ENCODE measurements at regions not wholly inside any gene's neighbourhood (a gene's known extent, or its start where the extent isn't known, plus 50 kb on each side); places are given as distances from the start of the nearest gene placed in this dataset.

DNA sequence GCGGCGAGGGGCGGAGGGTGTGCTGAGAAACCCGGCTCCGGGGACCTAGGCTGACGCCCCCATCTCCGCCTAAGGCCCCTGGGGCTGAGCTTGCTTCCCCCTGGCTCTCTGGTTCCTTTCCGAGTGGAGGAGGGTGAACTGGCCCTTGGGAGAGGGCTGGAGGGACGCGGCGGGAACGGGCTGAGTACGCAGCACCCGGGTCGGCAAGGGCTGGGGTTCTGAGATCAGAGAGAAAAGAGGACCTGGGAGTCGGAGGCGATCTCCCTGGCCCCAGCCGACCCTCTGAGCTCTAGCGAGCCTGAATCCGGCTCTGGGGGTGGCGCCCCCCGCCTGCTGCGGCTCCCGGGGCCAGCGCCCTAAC is 270.8 kb downstream of the FOXD2 start:
- Histone ChIP-seq H3K9ac (ENCODE audit: extremely low read depth, insufficient read length, low read length) (no peak overlapping the region), H3K9me3 (ENCODE audit: control insufficient read depth, low read depth, low read length) (no peaks in the 10 kb centered on the region), H3K23me2 (ENCODE audit: insufficient read length, low read depth, low read length, poor library complexity, severe bottlenecking) (peaks cover 20% of the 10 kb centered on the region), H3K79me2 (ENCODE audit: insufficient read depth, low read length) (no peaks in the 10 kb centered on the region), H3K56ac (ENCODE audit: insufficient read length, low read depth, low read length) (no peak overlapping the region), H3K18ac (ENCODE audit: insufficient read length, low read depth, low read length) (no peak overlapping the region), H4K20me1 (ENCODE audit: control insufficient read depth, insufficient read depth, insufficient read length) (no peaks in the 10 kb centered on the region), H2BK15ac (ENCODE audit: low read depth, low read length) (no peak overlapping the region), H4K5ac (ENCODE audit: insufficient read length, low read depth, low read length) (no peak overlapping the region), H2BK20ac (ENCODE audit: low read depth, low read length, poor library complexity, severe bottlenecking) (no peak overlapping the region), H4K91ac (ENCODE audit: insufficient read length, low read depth, low read length) (no peak overlapping the region), H3K79me1 (ENCODE audit: insufficient read depth, low read depth, low read length, poor library complexity, severe bottlenecking) (no peaks in the 10 kb centered on the region), H3K14ac (ENCODE audit: insufficient read depth, low read length) (no peak overlapping the region), H3K27ac (ENCODE audit: insufficient read length, low read depth, low read length) (no peak overlapping the region), H3K23ac (ENCODE audit: insufficient read length, low read depth, low read length) (no peak overlapping the region), H3T11ph (ENCODE audit: low read length) (no peak overlapping the region), H3K27me3 (ENCODE audit: insufficient read depth, low read length) (peaks cover 59% of the 10 kb centered on the region), H3K4me2 (ENCODE audit: insufficient read depth, insufficient read length, low read length) (peak overlapping the region; percentile 18), H2BK5ac (ENCODE audit: insufficient read length, low read length) (no peak overlapping the region), H3K4ac (ENCODE audit: low read depth, low read length) (no peak overlapping the region), H2BK120ac (ENCODE audit: low read depth, low read length, poor library complexity, severe bottlenecking) (no peak overlapping the region), H3K4me1 (ENCODE audit: insufficient read depth, low read length) (no peaks in the 10 kb centered on the region), H2AK5ac (ENCODE audit: insufficient read length, low read length) (no peak overlapping the region), H2AFZ (ENCODE audit: low read length) (no peak overlapping the region), H2BK12ac (ENCODE audit: insufficient read length, low read depth, low read length) (no peak overlapping the region), H4K8ac (replicated peaks; ENCODE audit: insufficient read length, low read depth, low read length) (no peak overlapping the region)
- peaks cover 100% of the 10 kb centered on the region for H3K27me3 Mint-ChIP-seq (ENCODE audit: low read depth)
- peaks cover 15 to 29% of the 10 kb centered on the region in 2 experiments for H3K4me1 Mint-ChIP-seq
- TF ChIP-seq, protein P1, sequence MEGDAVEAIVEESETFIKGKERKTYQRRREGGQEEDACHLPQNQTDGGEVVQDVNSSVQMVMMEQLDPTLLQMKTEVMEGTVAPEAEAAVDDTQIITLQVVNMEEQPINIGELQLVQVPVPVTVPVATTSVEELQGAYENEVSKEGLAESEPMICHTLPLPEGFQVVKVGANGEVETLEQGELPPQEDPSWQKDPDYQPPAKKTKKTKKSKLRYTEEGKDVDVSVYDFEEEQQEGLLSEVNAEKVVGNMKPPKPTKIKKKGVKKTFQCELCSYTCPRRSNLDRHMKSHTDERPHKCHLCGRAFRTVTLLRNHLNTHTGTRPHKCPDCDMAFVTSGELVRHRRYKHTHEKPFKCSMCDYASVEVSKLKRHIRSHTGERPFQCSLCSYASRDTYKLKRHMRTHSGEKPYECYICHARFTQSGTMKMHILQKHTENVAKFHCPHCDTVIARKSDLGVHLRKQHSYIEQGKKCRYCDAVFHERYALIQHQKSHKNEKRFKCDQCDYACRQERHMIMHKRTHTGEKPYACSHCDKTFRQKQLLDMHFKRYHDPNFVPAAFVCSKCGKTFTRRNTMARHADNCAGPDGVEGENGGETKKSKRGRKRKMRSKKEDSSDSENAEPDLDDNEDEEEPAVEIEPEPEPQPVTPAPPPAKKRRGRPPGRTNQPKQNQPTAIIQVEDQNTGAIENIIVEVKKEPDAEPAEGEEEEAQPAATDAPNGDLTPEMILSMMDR (conservative IDR thresholded peaks at IDR 0.05) = no peak
- H3K4me3 Mint-ChIP-seq = peak overlapping the region; percentile 49 to 86
- no peaks in the 10 kb centered on the region; a peak in 1 of 7 replicates for H3K36me3 Mint-ChIP-seq (ENCODE audit: insufficient read depth in 1 of 3, low read depth in 3 of 3)
- no peak for DNase-seq
- H3K27ac Mint-ChIP-seq = no peak overlapping the region
- no CpG with 5 or more reads among the region's 25 CpGs for WGBS (ENCODE audit: extremely low coverage, insufficient read length, low lambda C conversion rate)
- no peaks in the 10 kb centered on the region for H3K9me3 Mint-ChIP-seq

Measured in H9 (cell line).